ENCODE measurements at regions not wholly inside any gene's neighbourhood (a gene's known extent, or its start where the extent isn't known, plus 50 kb on each side); places are given as distances from the start of the nearest gene placed in this dataset.

DNA sequence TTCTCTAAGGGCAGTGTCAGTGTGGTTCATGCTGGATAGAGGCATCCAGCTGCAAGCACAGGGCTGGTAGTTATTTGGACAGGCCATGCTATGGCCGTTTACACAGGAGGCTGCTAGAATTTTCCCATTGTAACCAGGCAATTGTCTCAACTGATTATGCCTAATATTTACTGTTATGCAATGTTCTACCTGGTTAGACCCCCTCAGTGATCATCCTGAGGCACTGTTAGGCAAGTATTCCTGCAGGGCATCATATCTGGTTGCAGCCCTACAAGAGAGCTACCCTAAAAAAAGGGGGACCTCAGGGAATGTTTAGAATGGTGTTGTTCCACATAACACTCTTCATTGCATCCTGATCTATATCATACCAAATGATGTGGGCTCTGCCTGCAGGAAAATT lies 1124.6 kb downstream of the JRKL start:
- WGBS: 21% methylated on average over 1 of the region's 1 CpG

DNA sequence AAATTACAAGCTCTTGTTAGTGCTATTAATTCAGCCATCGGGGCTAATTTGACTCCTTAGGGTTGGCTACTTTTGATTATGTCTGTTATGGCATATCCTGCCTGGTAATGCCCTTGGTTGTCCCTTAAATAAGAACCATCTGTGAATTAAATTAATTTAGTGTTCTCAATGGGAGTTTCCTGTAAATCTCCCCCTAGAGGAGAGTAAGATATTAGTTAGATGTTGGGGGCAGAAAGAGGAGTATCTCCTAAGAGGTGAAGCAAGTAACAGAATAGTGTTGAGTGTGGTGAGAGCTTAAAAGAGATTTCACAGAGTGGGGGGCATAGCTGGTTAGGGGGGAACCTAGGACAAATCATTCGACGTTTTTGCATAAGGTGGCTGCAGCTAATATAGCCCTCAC lies 1126.9 kb downstream of the JRKL start:
- no peak for DNase-seq (ENCODE audit: low spot score)
- TF ChIP-seq MAX (IDR thresholded peaks at IDR 0.05): no peak
- no peak for TF ChIP-seq CTCF (IDR thresholded peaks at IDR 0.05; ENCODE audit: low read depth, low read length, missing input control)
- TF ChIP-seq SP1 (IDR thresholded peaks at IDR 0.05): no peak
- TF ChIP-seq TAF1 (conservative IDR thresholded peaks at IDR 0.05): no peak
- TF ChIP-seq FOXA1 (IDR thresholded peaks at IDR 0.05): no peak
- TF ChIP-seq YY1 (IDR thresholded peaks at IDR 0.05): no peak
- TF ChIP-seq HNF4A (conservative IDR thresholded peaks at IDR 0.05): no peak
- no peak for TF ChIP-seq HNF4G (IDR thresholded peaks at IDR 0.05)
- no peak for TF ChIP-seq NR2F2 (IDR thresholded peaks at IDR 0.05)
- TF ChIP-seq, protein P1, sequence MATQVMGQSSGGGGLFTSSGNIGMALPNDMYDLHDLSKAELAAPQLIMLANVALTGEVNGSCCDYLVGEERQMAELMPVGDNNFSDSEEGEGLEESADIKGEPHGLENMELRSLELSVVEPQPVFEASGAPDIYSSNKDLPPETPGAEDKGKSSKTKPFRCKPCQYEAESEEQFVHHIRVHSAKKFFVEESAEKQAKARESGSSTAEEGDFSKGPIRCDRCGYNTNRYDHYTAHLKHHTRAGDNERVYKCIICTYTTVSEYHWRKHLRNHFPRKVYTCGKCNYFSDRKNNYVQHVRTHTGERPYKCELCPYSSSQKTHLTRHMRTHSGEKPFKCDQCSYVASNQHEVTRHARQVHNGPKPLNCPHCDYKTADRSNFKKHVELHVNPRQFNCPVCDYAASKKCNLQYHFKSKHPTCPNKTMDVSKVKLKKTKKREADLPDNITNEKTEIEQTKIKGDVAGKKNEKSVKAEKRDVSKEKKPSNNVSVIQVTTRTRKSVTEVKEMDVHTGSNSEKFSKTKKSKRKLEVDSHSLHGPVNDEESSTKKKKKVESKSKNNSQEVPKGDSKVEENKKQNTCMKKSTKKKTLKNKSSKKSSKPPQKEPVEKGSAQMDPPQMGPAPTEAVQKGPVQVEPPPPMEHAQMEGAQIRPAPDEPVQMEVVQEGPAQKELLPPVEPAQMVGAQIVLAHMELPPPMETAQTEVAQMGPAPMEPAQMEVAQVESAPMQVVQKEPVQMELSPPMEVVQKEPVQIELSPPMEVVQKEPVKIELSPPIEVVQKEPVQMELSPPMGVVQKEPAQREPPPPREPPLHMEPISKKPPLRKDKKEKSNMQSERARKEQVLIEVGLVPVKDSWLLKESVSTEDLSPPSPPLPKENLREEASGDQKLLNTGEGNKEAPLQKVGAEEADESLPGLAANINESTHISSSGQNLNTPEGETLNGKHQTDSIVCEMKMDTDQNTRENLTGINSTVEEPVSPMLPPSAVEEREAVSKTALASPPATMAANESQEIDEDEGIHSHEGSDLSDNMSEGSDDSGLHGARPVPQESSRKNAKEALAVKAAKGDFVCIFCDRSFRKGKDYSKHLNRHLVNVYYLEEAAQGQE (IDR thresholded peaks at IDR 0.05): no peak
- no peak for TF ChIP-seq ATF3 (IDR thresholded peaks at IDR 0.05)
- no peak for TF ChIP-seq RAD21 (IDR thresholded peaks at IDR 0.05)

More for the DNA sequence above, 1124.6 kb downstream of the JRKL start:
- no peak for DNase-seq (ENCODE audit: low spot score)
- Histone ChIP-seq H3K27ac (ENCODE audit: low read depth in 1 of 2, low read length in 2 of 2) (no peak overlapping the region), H3K9ac (ENCODE audit: low read depth in 1 of 2, low read length in 2 of 2) (no peak overlapping the region), H3K4me3 (ENCODE audit: low read depth in 1 of 3, low read length in 3 of 3) (no peak overlapping the region), H3K9me3 (ENCODE audit: control insufficient read depth in 4 of 4, low read length in 3 of 4) (no peaks in the 10 kb centered on the region), H3K4me1 (ENCODE audit: control insufficient read depth in 4 of 4, insufficient read depth in 4 of 4, low read length in 3 of 4) (no peaks in the 10 kb centered on the region), H3K36me3 (ENCODE audit: control insufficient read depth in 4 of 4, insufficient read depth in 3 of 4, low read depth in 1 of 4, low read length in 3 of 4) (no peaks in the 10 kb centered on the region), H3K27me3 (ENCODE audit: control insufficient read depth in 4 of 4, insufficient read depth in 4 of 4, low read length in 3 of 4) (no peaks in the 10 kb centered on the region)
- TF ChIP-seq HNF4G (IDR thresholded peaks at IDR 0.05): no peak
- TF ChIP-seq YY1 (IDR thresholded peaks at IDR 0.05): no peak
- TF ChIP-seq NR2F2 (IDR thresholded peaks at IDR 0.05): no peak
- TF ChIP-seq RXRA (IDR thresholded peaks at IDR 0.05): no peak
- TF ChIP-seq RAD21 (IDR thresholded peaks at IDR 0.05): no peak
- no peak for TF ChIP-seq CTCF (IDR thresholded peaks at IDR 0.05; ENCODE audit: low read depth, low read length, missing input control)
- no peak for TF ChIP-seq EGR1 (IDR thresholded peaks at IDR 0.05; ENCODE audit: low read depth in 2 of 2)
- TF ChIP-seq, protein P1 (IDR thresholded peaks at IDR 0.05): no peak
- no peak for TF ChIP-seq ATF3 (IDR thresholded peaks at IDR 0.05)

More for the DNA sequence above, 1126.9 kb downstream of the JRKL start:
- no peaks in the 10 kb centered on the region for H3K27me3 ChIP-seq (ENCODE audit: control insufficient read depth in 4 of 4, insufficient read depth in 4 of 4, low read length in 3 of 4)
- no peak overlapping the region for H3K9ac ChIP-seq (ENCODE audit: low read depth in 1 of 2, low read length in 2 of 2)
- no peaks in the 10 kb centered on the region for H3K4me1 ChIP-seq (ENCODE audit: control insufficient read depth in 4 of 4, insufficient read depth in 4 of 4, low read length in 3 of 4)
- H3K9me3 ChIP-seq (ENCODE audit: control insufficient read depth in 4 of 4, low read length in 3 of 4): no peaks in the 10 kb centered on the region
- no peaks in the 10 kb centered on the region for H3K36me3 ChIP-seq (ENCODE audit: control insufficient read depth in 4 of 4, insufficient read depth in 3 of 4, low read depth in 1 of 4, low read length in 3 of 4)
- no peak overlapping the region for H3K4me3 ChIP-seq (ENCODE audit: low read depth in 1 of 3, low read length in 3 of 3)
- WGBS: 57% methylated on average over 3 of the region's 3 CpGs
- no peak overlapping the region for H3K27ac ChIP-seq (ENCODE audit: low read depth in 1 of 2, low read length in 2 of 2)
